ENCODE measurements at regions not wholly inside any gene's neighbourhood (a gene's known extent, or its start where the extent isn't known, plus 50 kb on each side); places are given as distances from the start of the nearest gene placed in this dataset.

DNA sequence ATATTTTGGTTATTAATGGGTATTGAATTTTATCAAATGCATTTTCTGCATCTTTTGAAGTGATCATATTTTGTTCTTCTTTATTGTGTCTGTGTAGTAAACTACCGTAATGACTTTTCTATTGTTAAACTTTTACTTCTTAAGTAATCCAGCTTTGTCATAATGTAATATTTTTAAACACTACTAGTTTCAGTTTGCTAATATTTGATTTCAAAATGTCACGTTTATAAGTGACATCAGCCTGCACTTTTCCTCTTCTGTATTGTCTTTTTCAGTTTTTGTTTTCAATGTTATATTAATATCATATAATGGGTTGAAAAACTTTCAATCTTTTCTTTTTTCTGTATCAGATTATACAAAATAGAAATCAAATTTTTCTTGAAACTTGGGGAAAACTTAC, 71.6 kb upstream of the ANKRD1 start:
- TF ChIP-seq, protein P1, sequence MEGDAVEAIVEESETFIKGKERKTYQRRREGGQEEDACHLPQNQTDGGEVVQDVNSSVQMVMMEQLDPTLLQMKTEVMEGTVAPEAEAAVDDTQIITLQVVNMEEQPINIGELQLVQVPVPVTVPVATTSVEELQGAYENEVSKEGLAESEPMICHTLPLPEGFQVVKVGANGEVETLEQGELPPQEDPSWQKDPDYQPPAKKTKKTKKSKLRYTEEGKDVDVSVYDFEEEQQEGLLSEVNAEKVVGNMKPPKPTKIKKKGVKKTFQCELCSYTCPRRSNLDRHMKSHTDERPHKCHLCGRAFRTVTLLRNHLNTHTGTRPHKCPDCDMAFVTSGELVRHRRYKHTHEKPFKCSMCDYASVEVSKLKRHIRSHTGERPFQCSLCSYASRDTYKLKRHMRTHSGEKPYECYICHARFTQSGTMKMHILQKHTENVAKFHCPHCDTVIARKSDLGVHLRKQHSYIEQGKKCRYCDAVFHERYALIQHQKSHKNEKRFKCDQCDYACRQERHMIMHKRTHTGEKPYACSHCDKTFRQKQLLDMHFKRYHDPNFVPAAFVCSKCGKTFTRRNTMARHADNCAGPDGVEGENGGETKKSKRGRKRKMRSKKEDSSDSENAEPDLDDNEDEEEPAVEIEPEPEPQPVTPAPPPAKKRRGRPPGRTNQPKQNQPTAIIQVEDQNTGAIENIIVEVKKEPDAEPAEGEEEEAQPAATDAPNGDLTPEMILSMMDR (IDR thresholded peaks at IDR 0.05) = no peak
- TF ChIP-seq EP300 (IDR thresholded peaks at IDR 0.05) (no peak), POLR2A (IDR thresholded peaks at IDR 0.05) (no peak)

Data from sigmoid colon (tissue), 4 donors.